Prostate gland (tissue), 2 donors: ENCODE measurements at regions not wholly inside any gene's neighbourhood (a gene's known extent, or its start where the extent isn't known, plus 50 kb on each side); places are given as distances from the start of the nearest gene placed in this dataset.
"Not testable (repeated sequence)": the region's sequence is repeated elsewhere in the genome, so short reads cannot be mapped to it uniquely, and the experiment has no call there.

Source experiments
- DNase-seq: peaks from one replicate; pipeline ENCODE4 v3.0.0-alpha.2; 2019; ENCODE audit warnings: low spot score
- H3K27ac ChIP-seq, 2 donors: fragments of 200-600 bp; sonication (generic); 2 replicates each; pipeline ENCODE4 v1.5.1; 2017 to 2019
- H3K27me3 ChIP-seq: fragments of 200-600 bp; sonication (generic); replicated peaks from 2 replicates; pipeline ENCODE4 v1.5.1; 2019; ENCODE audit not compliant: insufficient read depth
- H3K36me3 ChIP-seq, 2 donors: fragments of 200-600 bp; sonication (generic); 1 replicate in 1 of 2; 2 replicates in 1 of 2; pipeline versions ENCODE4 v1.5.1 to v1.8.1; 2017 to 2019
- H3K4me1 ChIP-seq: fragments of 200-600 bp; sonication (generic); replicated peaks from 2 replicates; pipeline ENCODE4 v1.5.1; 2019
- H3K4me3 ChIP-seq, 2 donors: fragments of 200-600 bp; sonication (generic); 2 replicates each; pipeline ENCODE4 v1.5.1; 2017 to 2019
- H3K9me3 ChIP-seq: fragments of 200-600 bp; sonication (generic); 2 replicates; pipeline ENCODE4 v1.5.1; 2017
- CTCF ChIP-seq, 4 experiments: fragments of 200-600 bp in 2 of 4; fragments of 450-650 bp in 2 of 4; sonication (generic) in 2 of 4; IDR thresholded peaks; 1 replicate in 3 of 4; 2 replicates in 1 of 4; pipeline ENCODE4 v1.5.1; 2016 to 2019; ENCODE audit warnings: antibody characterized with exemption in 4 of 4, mild to moderate bottlenecking in 2 of 4, moderate library complexity in 2 of 4
- POLR2AphosphoS5 ChIP-seq: sonication (generic); formaldehyde crosslinking; IDR thresholded peaks from one replicate; pipeline ENCODE4 v1.6.1; 2017; ENCODE audit warnings: antibody characterized with exemption
- WGBS: methylation state at CpG from one replicate; pipeline ENCODE4 v1.1.5; 2018; 5-methylcytosine and 5-hydroxymethylcytosine counted together
- intact Hi-C: fragments of 100-400 bp; cut with DNase I; formaldehyde crosslinking; loops from one replicate; pipeline ENCODE4 v1.14.2; 2022

DNA sequence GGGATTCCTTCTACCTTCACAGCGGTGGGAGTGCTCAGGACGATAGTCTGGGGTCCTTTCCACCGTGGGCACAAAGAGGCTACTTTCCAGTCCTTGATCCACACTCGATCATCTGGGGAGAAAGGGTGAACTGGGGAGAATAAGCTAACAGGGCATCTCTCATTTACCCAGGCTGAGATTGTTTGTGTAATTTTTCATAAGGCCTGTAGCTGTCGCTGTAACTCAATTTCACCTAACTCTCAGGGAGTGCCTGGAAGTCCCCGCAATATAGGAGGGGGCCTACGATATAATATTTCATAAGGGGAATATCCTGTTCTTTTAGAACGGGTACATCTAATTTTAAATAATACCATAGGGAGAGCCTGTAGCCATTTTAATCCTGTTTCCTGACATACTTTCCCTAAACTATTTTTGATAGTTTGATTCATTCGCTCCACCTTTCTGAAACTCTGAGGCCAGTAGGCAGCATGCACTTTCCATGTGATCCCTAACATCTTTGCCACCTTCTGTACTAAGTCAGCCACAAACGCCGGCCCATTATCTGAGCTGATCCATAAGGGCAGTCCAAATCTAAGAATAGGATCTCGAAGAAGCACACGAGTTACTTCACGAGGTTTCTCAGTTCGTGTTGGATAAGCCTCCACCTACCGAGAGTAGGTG lies 127.2 kb upstream of the CCZ1B start:
- Histone ChIP-seq H3K4me3 (peak overlapping the region in 1 of 2 donors; percentile 25), H3K27ac (peak overlapping the region; percentile 47 to 67)
- H3K4me1 ChIP-seq, intact Hi-C loops, H3K9me3 ChIP-seq, H3K36me3 ChIP-seq, H3K27me3 ChIP-seq: not testable (repeated sequence)
- WGBS, result 23% methylated on average over 16 of the region's 16 CpGs
- TF ChIP-seq CTCF (IDR thresholded peaks at IDR 0.05), result peak in 3 of 4 experiments; percentile 36 to 39 (median 38)
- peak; percentile 6 for DNase-seq

DNA sequence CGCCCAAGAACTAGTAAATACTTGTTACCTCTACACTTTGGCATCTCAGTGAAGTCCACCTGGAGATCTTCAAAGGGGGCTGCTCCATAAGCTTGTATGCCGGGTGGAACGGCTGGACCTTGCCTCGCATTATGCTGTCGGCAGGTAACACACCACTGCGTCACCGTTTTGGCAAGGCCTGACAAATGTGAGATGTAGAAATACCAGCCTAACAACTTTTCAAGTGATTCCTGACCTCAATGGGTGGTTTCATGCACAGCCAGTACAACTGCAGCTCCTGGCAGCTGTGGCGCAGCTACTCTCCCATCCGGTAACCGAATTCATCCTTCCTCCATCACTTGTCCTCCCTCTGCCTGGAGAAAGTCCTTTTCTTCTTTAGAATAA lies 127.7 kb upstream of the CCZ1B start:
- peak; percentile 86 for DNase-seq
- intact Hi-C loops, H3K36me3 ChIP-seq, H3K4me1 ChIP-seq, H3K9me3 ChIP-seq, H3K27me3 ChIP-seq: not testable (repeated sequence)
- H3K4me3 ChIP-seq, result peak overlapping the region in 1 of 2 donors; percentile 25
- peak overlapping the region; percentile 47 to 67 for H3K27ac ChIP-seq
- 48% methylated on average over 10 of the region's 10 CpGs for WGBS
- TF ChIP-seq POLR2AphosphoS5, result peak; percentile 71

DNA sequence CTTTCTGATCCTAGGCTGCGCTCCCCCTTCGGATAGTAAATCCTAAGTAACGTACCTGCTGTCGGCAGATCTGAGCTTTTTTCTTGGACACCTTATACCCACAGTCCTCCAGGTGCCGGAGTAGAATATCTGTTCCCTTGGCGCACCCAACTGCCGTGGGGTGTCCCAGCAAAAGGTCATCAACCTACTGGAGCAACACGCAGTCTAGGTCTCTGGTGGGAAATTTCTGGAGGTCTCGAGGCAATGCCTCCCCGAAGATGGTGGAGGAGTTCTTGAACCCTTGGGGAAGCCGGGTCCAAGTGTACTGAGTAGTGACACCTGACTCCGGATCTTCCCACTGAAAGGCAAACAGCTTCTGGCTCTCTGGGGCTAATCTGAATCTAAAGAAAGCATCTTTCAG lies 129.3 kb upstream of the CCZ1B start:
- H3K27ac ChIP-seq, H3K9me3 ChIP-seq, DNase-seq, H3K4me3 ChIP-seq, H3K4me1 ChIP-seq, intact Hi-C loops, H3K27me3 ChIP-seq, H3K36me3 ChIP-seq: not testable (repeated sequence)
- WGBS, result 85% methylated on average over 12 of the region's 12 CpGs

DNA sequence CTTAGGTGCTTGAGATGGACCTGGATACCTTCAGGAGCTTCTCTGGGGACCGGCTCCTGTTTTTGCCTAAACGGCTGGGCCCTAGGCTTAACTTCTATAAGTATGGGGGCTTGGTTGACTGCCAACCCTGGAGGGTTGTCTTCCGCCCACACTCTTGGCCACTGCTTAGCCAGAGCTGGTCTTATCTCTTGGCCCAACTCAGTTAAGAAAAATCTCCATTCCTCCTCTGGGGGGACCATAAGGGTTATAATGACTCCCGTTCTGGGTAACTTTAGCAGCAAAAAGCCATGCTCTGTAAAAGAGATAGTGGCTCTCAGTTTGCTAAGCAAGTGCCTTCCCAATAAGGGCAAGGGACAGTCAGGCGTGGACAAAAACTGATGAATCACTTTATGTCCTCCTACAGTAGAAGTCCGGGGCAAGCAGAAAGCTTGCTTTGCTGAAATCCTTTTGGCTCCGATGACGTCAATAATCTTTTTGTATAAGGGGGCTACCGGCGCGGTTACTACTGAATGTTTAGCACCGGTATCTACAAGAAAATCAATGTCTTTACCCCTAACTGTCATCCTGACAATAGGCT lies 130.0 kb upstream of the CCZ1B start:
- H3K27me3 ChIP-seq, H3K27ac ChIP-seq, DNase-seq, H3K4me1 ChIP-seq, H3K4me3 ChIP-seq, intact Hi-C loops, H3K9me3 ChIP-seq, H3K36me3 ChIP-seq: not testable (repeated sequence)
- WGBS, result 75% methylated on average over 12 of the region's 12 CpGs

- H3K4me1 ChIP-seq, H3K4me3 ChIP-seq, DNase-seq, H3K27ac ChIP-seq, H3K36me3 ChIP-seq, H3K27me3 ChIP-seq, intact Hi-C loops, H3K9me3 ChIP-seq: not testable (repeated sequence)
- WGBS, result 95% methylated on average over 15 of the region's 15 CpGs
Measured at GRCh38 chr7:6958371-6958770, 132.3 kb upstream of the CCZ1B start.

DNA sequence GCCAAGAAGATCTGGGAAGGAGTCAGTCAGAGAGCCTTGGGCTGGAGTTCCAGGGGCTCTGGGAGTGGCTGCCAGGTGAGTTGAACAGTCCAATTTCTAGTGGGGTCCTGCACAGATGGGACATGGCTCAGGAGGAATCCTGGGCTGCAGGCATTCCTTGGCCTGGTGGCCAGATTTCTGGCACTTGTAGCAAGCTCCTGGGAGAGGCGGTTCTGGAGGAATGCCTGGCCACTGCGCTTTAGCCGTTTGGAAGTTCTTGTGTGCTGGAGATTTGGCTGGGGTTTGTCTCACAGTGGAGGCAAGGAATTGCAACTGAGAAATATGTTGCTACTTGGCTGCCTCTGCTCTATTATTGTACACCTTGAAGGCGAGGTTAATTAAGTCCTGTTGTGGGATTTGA lies 133.9 kb upstream of the CCZ1B start:
- H3K4me1 ChIP-seq, DNase-seq, H3K36me3 ChIP-seq: not testable (repeated sequence)

DNA sequence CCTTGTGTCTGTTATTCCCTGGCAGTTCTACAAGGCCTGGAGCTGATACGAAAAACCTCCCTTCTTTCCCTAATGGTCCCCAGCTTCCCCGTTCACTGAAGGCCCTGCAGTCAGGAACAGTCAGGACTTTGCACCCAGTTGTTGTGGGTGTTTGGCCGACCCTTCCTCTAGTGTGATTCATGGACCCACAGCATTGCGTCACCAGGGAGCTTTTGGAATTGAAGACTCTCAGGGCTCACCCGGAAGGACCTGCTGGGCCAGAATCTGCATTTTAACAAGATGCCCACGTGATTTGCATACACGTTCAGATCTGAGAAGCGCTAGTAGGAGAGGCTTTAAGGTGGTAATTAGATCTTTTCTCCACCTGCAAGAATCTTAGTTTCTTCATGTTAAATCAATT lies 136.8 kb upstream of the CCZ1B start:
- H3K4me1 ChIP-seq, result not testable (repeated sequence)
- WGBS, result 65% methylated on average over 8 of the region's 8 CpGs

More for the DNA sequence above, 133.9 kb upstream of the CCZ1B start:
- H3K9me3 ChIP-seq, H3K4me3 ChIP-seq, intact Hi-C loops, H3K27ac ChIP-seq, H3K27me3 ChIP-seq: not testable (repeated sequence)
- whole genome bisulfite sequencing, result 71% methylated on average over 4 of the region's 4 CpGs

GRCh38 chr7:6965051-6965450 lies 139.0 kb upstream of the CCZ1B start:
- intact Hi-C loops, H3K36me3 ChIP-seq, H3K27me3 ChIP-seq, H3K9me3 ChIP-seq, H3K27ac ChIP-seq, H3K4me3 ChIP-seq, H3K4me1 ChIP-seq: not testable (repeated sequence)
- 36% methylated on average over 6 of the region's 6 CpGs for WGBS
- peak; percentile 55 for DNase-seq
- TF ChIP-seq CTCF (IDR thresholded peaks at IDR 0.05), result peak in 3 of 4 experiments; percentile 42 to 50 (median 49)

More for the DNA sequence above, 136.8 kb upstream of the CCZ1B start:
- H3K36me3 ChIP-seq, H3K9me3 ChIP-seq, H3K27ac ChIP-seq, DNase-seq, intact Hi-C loops, H3K4me3 ChIP-seq, H3K27me3 ChIP-seq: not testable (repeated sequence)

- DNase-seq, H3K9me3 ChIP-seq, H3K4me3 ChIP-seq, intact Hi-C loops, H3K27me3 ChIP-seq, H3K27ac ChIP-seq, H3K4me1 ChIP-seq, H3K36me3 ChIP-seq: not testable (repeated sequence)
- 87% methylated on average over 3 of the region's 3 CpGs for WGBS
Measured at GRCh38 chr7:6970180-6970579, 144.1 kb upstream of the CCZ1B start.

- intact Hi-C loops, H3K9me3 ChIP-seq: not testable (repeated sequence)
Measured at GRCh38 chr7:6974876-6975275, 148.8 kb upstream of the CCZ1B start.

GRCh38 chr7:6975346-6975745 lies 149.3 kb upstream of the CCZ1B start:
- 90% methylated on average over 8 of the region's 28 CpGs for WGBS
- H3K4me1 ChIP-seq, DNase-seq: not testable (repeated sequence)

More at GRCh38 chr7:6974876-6975275, 148.8 kb upstream of the CCZ1B start:
- H3K27me3 ChIP-seq, H3K4me1 ChIP-seq, H3K36me3 ChIP-seq, H3K4me3 ChIP-seq, H3K27ac ChIP-seq, DNase-seq: not testable (repeated sequence)
- WGBS, result 87% methylated on average over 10 of the region's 27 CpGs

More at GRCh38 chr7:6975346-6975745, 149.3 kb upstream of the CCZ1B start:
- H3K9me3 ChIP-seq, H3K27ac ChIP-seq, H3K4me3 ChIP-seq, H3K27me3 ChIP-seq, intact Hi-C loops, H3K36me3 ChIP-seq: not testable (repeated sequence)
